ENCODE measurements at regions not wholly inside any gene's neighbourhood (a gene's known extent, or its start where the extent isn't known, plus 50 kb on each side); places are given as distances from the start of the nearest gene placed in this dataset.

GRCh38 chr16:22633799-22634198 is 123.1 kb downstream of the NPIPB5 start:
- no peak for DNase-seq (ENCODE audit: low read depth)
- no peak overlapping the region for H3K4me3 ChIP-seq (ENCODE audit: low read depth, low read length)
- TF ChIP-seq, protein P1, sequence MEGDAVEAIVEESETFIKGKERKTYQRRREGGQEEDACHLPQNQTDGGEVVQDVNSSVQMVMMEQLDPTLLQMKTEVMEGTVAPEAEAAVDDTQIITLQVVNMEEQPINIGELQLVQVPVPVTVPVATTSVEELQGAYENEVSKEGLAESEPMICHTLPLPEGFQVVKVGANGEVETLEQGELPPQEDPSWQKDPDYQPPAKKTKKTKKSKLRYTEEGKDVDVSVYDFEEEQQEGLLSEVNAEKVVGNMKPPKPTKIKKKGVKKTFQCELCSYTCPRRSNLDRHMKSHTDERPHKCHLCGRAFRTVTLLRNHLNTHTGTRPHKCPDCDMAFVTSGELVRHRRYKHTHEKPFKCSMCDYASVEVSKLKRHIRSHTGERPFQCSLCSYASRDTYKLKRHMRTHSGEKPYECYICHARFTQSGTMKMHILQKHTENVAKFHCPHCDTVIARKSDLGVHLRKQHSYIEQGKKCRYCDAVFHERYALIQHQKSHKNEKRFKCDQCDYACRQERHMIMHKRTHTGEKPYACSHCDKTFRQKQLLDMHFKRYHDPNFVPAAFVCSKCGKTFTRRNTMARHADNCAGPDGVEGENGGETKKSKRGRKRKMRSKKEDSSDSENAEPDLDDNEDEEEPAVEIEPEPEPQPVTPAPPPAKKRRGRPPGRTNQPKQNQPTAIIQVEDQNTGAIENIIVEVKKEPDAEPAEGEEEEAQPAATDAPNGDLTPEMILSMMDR (conservative IDR thresholded peaks at IDR 0.05; ENCODE audit: low read depth, low read length) = no peak

GRCh38 chr16:22634954-22635353 is 124.3 kb downstream of the NPIPB5 start:
- TF ChIP-seq, protein P1 (conservative IDR thresholded peaks at IDR 0.05; ENCODE audit: low read depth, low read length) = no peak
- no peak for DNase-seq (ENCODE audit: low read depth)
- H3K4me3 ChIP-seq (ENCODE audit: low read depth, low read length) = no peak overlapping the region

DNA sequence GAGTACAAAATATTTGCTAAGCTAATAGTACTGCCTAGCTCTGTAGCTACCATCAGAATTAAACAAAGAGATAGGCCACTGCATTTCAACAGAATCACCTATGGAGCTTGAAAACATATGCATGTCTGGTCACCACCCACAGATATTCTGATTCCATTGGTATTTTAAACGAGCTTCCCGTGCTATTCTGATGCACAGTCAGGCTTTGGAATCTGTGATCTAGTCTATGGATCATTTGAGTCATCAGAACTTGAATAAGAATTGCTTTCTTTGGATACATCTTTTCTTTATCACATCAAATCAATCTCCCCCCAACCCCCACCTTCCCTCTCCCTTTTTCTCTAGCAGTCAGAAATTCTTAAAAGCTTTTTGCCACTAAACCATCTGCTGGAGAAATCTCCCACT is 124.7 kb downstream of the NPIPB5 start:
- no peak for DNase-seq (ENCODE audit: low read depth)

DNA sequence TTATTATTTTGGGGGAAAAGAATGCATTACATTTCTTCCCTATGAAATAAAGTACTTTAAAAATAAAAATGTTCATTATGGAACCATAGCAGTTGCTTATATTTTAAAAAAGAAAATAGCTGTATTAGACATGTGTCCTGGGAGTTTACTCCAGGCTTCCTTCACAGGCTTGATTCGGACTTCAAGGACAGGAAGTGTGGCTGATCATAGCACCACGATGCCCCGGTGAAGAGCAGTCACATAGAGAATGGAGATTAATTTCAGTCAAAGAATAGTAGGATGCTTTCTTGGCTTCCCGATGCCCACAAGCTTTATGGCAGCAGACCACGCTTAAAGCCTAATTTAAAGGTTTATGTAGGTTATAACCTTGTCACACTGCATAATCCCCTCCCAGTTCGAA is 125.1 kb downstream of the NPIPB5 start:
- no peak for DNase-seq (ENCODE audit: low read depth)
- H3K4me3 ChIP-seq (ENCODE audit: low read depth, low read length) = no peak overlapping the region
- TF ChIP-seq, protein P1 (conservative IDR thresholded peaks at IDR 0.05; ENCODE audit: low read depth, low read length) = no peak

More for the DNA sequence above, 124.7 kb downstream of the NPIPB5 start:
- TF ChIP-seq, protein P1 (conservative IDR thresholded peaks at IDR 0.05; ENCODE audit: low read depth, low read length) = no peak
- no peak overlapping the region for H3K4me3 ChIP-seq (ENCODE audit: low read depth, low read length)

GRCh38 chr16:22638393-22639206 is 127.9 kb downstream of the NPIPB5 start:
- DNase-seq (ENCODE audit: low read depth) = peak; percentile 12
- H3K4me3 ChIP-seq (ENCODE audit: low read depth, low read length) = no peak overlapping the region
- TF ChIP-seq, protein P1 (conservative IDR thresholded peaks at IDR 0.05; ENCODE audit: low read depth, low read length) = no peak

GRCh38 chr16:22641131-22641628 is 130.5 kb downstream of the NPIPB5 start:
- H3K4me3 ChIP-seq (ENCODE audit: low read depth, low read length) = no peak overlapping the region
- DNase-seq (ENCODE audit: low read depth) = peak; percentile 66
- TF ChIP-seq, protein P1 (conservative IDR thresholded peaks at IDR 0.05; ENCODE audit: low read depth, low read length) = no peak
